Gastrocnemius medialis (tissue), 4 donors: ENCODE measurements at regions not wholly inside any gene's neighbourhood (a gene's known extent, or its start where the extent isn't known, plus 50 kb on each side); places are given as distances from the start of the nearest gene placed in this dataset.

Source experiments
- ATAC-seq, 2 donors: fragments of 150-250 bp; one replicate each; pipeline ENCODE4 v1.9.1; 2016
- DNase-seq, 2 donors: peaks; one replicate each; pipeline ENCODE4 v3.0.0-alpha.2; 2019
- H3K27ac ChIP-seq, 4 donors: fragments of 200-600 bp; sonication (generic); 1 replicate in 1 of 4; 2 replicates in 3 of 4; pipeline ENCODE4 v1.5.1; 2016 to 2018; ENCODE audit warnings: mild to moderate bottlenecking in 2 of 4, moderate library complexity in 1 of 4
- H3K27me3 ChIP-seq, 3 donors: fragments of 200-600 bp; sonication (generic) in 2 of 3; 1 replicate in 1 of 3; 2 replicates in 2 of 3; pipeline versions ENCODE4 v1.5.1 to v1.6.0; 2016 to 2019; ENCODE audit warnings: mild to moderate bottlenecking in 1 of 3, moderate library complexity in 1 of 3
- H3K36me3 ChIP-seq, 2 donors: fragments of 200-600 bp; sonication (generic) in 1 of 2; one replicate each; pipeline ENCODE4 v1.5.1; 2017 to 2018
- H3K4me1 ChIP-seq, 2 donors: fragments of 200-600 bp; sonication (generic) in 1 of 2; one replicate each; pipeline ENCODE4 v1.5.1; 2016 to 2017; ENCODE audit warnings: mild to moderate bottlenecking in 2 of 2
- H3K4me3 ChIP-seq, 4 donors: fragments of 200-600 bp; sonication (generic) in 3 of 4; 1 replicate in 1 of 4; 2 replicates in 3 of 4; pipeline ENCODE4 v1.5.1; 2016 to 2019; ENCODE audit warnings: mild to moderate bottlenecking in 2 of 4
- H3K9me3 ChIP-seq, 3 donors: fragments of 200-600 bp; sonication (generic) in 2 of 3; 1 replicate in 1 of 3; 2 replicates in 2 of 3; pipeline ENCODE4 v1.5.1; 2016 to 2019
- CTCF ChIP-seq, 5 experiments: fragments of 450-650 bp in 3 of 5; fragments of 200-600 bp in 2 of 5; sonication (generic) in 2 of 5; IDR thresholded peaks in 4 of 5; conservative IDR thresholded peaks in 1 of 5; 1 replicate in 4 of 5; 2 replicates in 1 of 5; pipeline ENCODE4 v1.5.1; 2016 to 2019; ENCODE audit warnings: antibody characterized with exemption in 5 of 5, mild to moderate bottlenecking in 3 of 5, moderate library complexity in 3 of 5
- POLR2A ChIP-seq, 2 donors: fragments of 450-650 bp; IDR thresholded peaks; one replicate each; pipeline ENCODE4 v1.6.1; 2017; ENCODE audit warnings: antibody characterized with exemption in 2 of 2, mild to moderate bottlenecking in 2 of 2, moderate library complexity in 2 of 2
- in situ Hi-C, 4 donors: fragments of 200-750 bp; cut with MboI; loops; one replicate each; pipeline versions ENCODE4 v1.15.0 to v1.8.0; 2017; ENCODE audit warnings: low sequenced_read_pairs in 4 of 4
- intact Hi-C: fragments of 100-400 bp; cut with DNase I; formaldehyde crosslinking; loops from one replicate; pipeline ENCODE4 v1.15.1; 2023; ENCODE audit warnings: low total_unique reads

DNA sequence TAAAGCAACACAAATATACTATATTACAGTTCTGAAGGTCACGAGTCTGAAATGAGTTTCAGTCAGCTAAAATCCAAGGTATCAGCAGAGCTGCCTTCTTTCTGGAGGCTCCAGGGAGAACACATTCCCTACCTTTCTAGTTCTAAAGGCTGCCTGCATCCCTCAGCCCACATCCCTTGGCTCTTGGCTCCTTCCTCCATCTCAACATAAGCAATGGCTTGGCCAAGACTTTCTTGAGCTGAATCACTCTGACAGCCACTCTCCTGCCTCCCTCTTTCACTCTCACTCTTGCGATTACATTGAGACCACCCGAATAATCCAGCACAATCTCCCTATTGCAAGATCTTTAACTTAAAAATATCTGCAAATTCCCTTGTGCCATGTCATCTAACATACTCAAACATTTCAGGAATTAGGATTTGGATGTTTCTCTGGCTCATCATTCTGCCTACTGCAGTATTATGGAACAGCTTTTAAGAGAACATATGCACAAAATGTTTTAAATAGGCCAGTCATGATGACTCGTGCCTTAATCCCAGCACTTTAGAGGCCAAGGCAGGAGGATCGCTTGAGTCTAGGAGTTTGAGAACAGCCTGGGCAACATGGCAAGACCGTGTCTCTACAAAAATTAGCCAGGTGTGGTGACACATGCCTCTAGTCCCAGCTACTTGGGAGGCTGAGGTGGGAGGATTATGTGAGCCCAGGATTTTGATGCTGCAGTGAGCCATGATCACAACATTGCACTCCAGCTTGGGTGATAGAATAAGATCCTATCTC lies 144.2 kb upstream of the VSTM2A start:
- ATAC-seq (no peak), DNase-seq (no peak)
- no peak for TF ChIP-seq POLR2A (IDR thresholded peaks at IDR 0.05)
- TF ChIP-seq CTCF (IDR thresholded peaks at IDR 0.05 in 4 of 5, conservative IDR thresholded peaks at IDR 0.05 in 1 of 5), result no peak

GRCh38 chr7:54398863-54399262 lies 143.3 kb upstream of the VSTM2A start:
- TF ChIP-seq POLR2A (IDR thresholded peaks at IDR 0.05) (no peak), CTCF (IDR thresholded peaks at IDR 0.05 in 4 of 5, conservative IDR thresholded peaks at IDR 0.05 in 1 of 5) (no peak)
- intact Hi-C loops, result no loop called here
- Histone ChIP-seq H3K27ac (no peak overlapping the region), H3K4me3 (no peak overlapping the region), H3K4me1 (no peaks in the 10 kb centered on the region), H3K36me3 (no peaks in the 10 kb centered on the region), H3K9me3 (no peaks in the 10 kb centered on the region), H3K27me3 (no peaks in the 10 kb centered on the region)
- ATAC-seq (no peak), DNase-seq (no peak)
- in situ Hi-C loops, result no loop called here

More for the DNA sequence above, 144.2 kb upstream of the VSTM2A start:
- Histone ChIP-seq H3K9me3 (no peaks in the 10 kb centered on the region), H3K27me3 (no peaks in the 10 kb centered on the region), H3K36me3 (no peaks in the 10 kb centered on the region), H3K4me1 (no peaks in the 10 kb centered on the region), H3K4me3 (no peak overlapping the region), H3K27ac (no peak overlapping the region)
- intact Hi-C loops, result no loop called here
- in situ Hi-C loops, result no loop called here

- Histone ChIP-seq H3K36me3 (no peaks in the 10 kb centered on the region), H3K27ac (no peak overlapping the region), H3K9me3 (no peaks in the 10 kb centered on the region), H3K4me1 (no peaks in the 10 kb centered on the region), H3K4me3 (no peak overlapping the region), H3K27me3 (no peaks in the 10 kb centered on the region)
- DNase-seq (no peak), ATAC-seq (no peak)
- intact Hi-C loops, result no loop called here
- in situ Hi-C loops, result no loop called here
- no peak for TF ChIP-seq POLR2A (IDR thresholded peaks at IDR 0.05)
- TF ChIP-seq CTCF (IDR thresholded peaks at IDR 0.05 in 4 of 5, conservative IDR thresholded peaks at IDR 0.05 in 1 of 5), result no peak
These were observed 132.3 kb upstream of the VSTM2A start for GRCh38 chr7:54409917-54410316.

- in situ Hi-C loops, result no loop called here
- no peaks in the 10 kb centered on the region for H3K9me3 ChIP-seq
- ATAC-seq, result no peak
These were observed 125.5 kb upstream of the VSTM2A start for GRCh38 chr7:54416678-54417077.

More at GRCh38 chr7:54416678-54417077, 125.5 kb upstream of the VSTM2A start:
- Histone ChIP-seq H3K27me3 (no peaks in the 10 kb centered on the region), H3K27ac (no peak overlapping the region), H3K36me3 (no peaks in the 10 kb centered on the region), H3K4me1 (no peaks in the 10 kb centered on the region), H3K4me3 (no peak overlapping the region)
- no peak for TF ChIP-seq POLR2A (IDR thresholded peaks at IDR 0.05)
- no peak for TF ChIP-seq CTCF (IDR thresholded peaks at IDR 0.05 in 4 of 5, conservative IDR thresholded peaks at IDR 0.05 in 1 of 5)
- intact Hi-C loops, result no loop called here
- DNase-seq, result no peak
